ENCODE measurements at regions not wholly inside any gene's neighbourhood (a gene's known extent, or its start where the extent isn't known, plus 50 kb on each side); places are given as distances from the start of the nearest gene placed in this dataset.

DNA sequence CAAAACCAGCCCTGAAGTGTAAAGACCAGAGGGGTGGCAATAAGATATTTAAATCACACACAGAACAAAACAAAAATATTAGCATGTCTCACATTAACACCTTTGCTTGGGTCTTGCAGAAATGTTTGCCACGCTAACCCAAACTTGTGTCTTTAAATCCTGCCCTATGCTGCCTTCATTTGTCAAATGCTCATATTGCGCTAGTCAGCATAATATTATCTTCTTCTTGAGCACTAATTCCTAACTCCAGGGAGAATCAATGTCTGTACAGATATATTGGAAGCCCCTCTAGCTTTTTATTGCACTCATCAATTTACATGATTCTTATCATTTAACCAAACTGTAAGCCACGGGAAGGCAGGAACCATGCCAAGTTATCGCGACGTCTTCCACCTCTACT lies 614.8 kb upstream of the SOX9 start:
- no peak for DNase-seq (ENCODE audit: low spot score)
- Histone ChIP-seq H3F3A (replicated peaks; ENCODE audit: low read depth) (no peaks in the 10 kb centered on the region), H4K20me1 (replicated peaks; ENCODE audit: insufficient read depth) (no peaks in the 10 kb centered on the region), H3K4me1 (ENCODE audit: insufficient read depth) (no peaks in the 10 kb centered on the region), H3K9me2 (ENCODE audit: insufficient read depth) (no peaks in the 10 kb centered on the region), H3K4me2 (no peak overlapping the region), H3K36me3 (ENCODE audit: insufficient read depth) (no peaks in the 10 kb centered on the region), H3K4me3 (no peak overlapping the region), H3K27ac (ENCODE audit: low read depth) (no peak overlapping the region), H2AFZ (no peak overlapping the region), H3K79me2 (replicated peaks; ENCODE audit: insufficient read depth) (no peaks in the 10 kb centered on the region), H3K27me3 (ENCODE audit: insufficient read depth) (no peaks in the 10 kb centered on the region)
- no peaks in the 10 kb centered on the region for H3K36me3 Mint-ChIP-seq (ENCODE audit: low read depth)
- TF ChIP-seq, protein P1, sequence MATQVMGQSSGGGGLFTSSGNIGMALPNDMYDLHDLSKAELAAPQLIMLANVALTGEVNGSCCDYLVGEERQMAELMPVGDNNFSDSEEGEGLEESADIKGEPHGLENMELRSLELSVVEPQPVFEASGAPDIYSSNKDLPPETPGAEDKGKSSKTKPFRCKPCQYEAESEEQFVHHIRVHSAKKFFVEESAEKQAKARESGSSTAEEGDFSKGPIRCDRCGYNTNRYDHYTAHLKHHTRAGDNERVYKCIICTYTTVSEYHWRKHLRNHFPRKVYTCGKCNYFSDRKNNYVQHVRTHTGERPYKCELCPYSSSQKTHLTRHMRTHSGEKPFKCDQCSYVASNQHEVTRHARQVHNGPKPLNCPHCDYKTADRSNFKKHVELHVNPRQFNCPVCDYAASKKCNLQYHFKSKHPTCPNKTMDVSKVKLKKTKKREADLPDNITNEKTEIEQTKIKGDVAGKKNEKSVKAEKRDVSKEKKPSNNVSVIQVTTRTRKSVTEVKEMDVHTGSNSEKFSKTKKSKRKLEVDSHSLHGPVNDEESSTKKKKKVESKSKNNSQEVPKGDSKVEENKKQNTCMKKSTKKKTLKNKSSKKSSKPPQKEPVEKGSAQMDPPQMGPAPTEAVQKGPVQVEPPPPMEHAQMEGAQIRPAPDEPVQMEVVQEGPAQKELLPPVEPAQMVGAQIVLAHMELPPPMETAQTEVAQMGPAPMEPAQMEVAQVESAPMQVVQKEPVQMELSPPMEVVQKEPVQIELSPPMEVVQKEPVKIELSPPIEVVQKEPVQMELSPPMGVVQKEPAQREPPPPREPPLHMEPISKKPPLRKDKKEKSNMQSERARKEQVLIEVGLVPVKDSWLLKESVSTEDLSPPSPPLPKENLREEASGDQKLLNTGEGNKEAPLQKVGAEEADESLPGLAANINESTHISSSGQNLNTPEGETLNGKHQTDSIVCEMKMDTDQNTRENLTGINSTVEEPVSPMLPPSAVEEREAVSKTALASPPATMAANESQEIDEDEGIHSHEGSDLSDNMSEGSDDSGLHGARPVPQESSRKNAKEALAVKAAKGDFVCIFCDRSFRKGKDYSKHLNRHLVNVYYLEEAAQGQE (IDR thresholded peaks at IDR 0.05; ENCODE audit: unreplicated experiment) = no peak
- TF ChIP-seq, protein P2, sequence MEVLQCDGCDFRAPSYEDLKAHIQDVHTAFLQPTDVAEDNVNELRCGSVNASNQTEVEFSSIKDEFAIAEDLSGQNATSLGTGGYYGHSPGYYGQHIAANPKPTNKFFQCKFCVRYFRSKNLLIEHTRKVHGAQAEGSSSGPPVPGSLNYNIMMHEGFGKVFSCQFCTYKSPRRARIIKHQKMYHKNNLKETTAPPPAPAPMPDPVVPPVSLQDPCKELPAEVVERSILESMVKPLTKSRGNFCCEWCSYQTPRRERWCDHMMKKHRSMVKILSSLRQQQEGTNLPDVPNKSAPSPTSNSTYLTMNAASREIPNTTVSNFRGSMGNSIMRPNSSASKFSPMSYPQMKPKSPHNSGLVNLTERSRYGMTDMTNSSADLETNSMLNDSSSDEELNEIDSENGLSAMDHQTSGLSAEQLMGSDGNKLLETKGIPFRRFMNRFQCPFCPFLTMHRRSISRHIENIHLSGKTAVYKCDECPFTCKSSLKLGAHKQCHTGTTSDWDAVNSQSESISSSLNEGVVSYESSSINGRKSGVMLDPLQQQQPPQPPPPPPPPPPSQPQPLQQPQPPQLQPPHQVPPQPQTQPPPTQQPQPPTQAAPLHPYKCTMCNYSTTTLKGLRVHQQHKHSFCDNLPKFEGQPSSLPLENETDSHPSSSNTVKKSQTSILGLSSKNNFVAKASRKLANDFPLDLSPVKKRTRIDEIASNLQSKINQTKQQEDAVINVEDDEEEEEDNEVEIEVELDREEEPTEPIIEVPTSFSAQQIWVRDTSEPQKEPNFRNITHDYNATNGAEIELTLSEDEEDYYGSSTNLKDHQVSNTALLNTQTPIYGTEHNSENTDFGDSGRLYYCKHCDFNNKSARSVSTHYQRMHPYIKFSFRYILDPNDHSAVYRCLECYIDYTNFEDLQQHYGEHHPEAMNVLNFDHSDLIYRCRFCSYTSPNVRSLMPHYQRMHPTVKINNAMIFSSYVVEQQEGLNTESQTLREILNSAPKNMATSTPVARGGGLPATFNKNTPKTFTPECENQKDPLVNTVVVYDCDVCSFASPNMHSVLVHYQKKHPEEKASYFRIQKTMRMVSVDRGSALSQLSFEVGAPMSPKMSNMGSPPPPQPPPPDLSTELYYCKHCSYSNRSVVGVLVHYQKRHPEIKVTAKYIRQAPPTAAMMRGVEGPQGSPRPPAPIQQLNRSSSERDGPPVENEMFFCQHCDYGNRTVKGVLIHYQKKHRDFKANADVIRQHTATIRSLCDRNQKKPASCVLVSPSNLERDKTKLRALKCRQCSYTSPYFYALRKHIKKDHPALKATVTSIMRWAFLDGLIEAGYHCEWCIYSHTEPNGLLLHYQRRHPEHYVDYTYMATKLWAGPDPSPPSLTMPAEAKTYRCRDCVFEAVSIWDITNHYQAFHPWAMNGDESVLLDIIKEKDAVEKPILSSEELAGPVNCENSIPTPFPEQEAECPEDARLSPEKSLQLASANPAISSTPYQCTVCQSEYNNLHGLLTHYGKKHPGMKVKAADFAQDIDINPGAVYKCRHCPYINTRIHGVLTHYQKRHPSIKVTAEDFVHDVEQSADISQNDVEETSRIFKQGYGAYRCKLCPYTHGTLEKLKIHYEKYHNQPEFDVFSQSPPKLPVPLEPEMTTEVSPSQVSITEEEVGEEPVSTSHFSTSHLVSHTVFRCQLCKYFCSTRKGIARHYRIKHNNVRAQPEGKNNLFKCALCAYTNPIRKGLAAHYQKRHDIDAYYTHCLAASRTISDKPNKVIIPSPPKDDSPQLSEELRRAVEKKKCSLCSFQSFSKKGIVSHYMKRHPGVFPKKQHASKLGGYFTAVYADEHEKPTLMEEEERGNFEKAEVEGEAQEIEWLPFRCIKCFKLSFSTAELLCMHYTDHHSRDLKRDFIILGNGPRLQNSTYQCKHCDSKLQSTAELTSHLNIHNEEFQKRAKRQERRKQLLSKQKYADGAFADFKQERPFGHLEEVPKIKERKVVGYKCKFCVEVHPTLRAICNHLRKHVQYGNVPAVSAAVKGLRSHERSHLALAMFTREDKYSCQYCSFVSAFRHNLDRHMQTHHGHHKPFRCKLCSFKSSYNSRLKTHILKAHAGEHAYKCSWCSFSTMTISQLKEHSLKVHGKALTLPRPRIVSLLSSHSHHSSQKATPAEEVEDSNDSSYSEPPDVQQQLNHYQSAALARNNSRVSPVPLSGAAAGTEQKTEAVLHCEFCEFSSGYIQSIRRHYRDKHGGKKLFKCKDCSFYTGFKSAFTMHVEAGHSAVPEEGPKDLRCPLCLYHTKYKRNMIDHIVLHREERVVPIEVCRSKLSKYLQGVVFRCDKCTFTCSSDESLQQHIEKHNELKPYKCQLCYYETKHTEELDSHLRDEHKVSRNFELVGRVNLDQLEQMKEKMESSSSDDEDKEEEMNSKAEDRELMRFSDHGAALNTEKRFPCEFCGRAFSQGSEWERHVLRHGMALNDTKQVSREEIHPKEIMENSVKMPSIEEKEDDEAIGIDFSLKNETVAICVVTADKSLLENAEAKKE (CRISPR knock-in tag; IDR thresholded peaks at IDR 0.05) = no peak
- TF ChIP-seq ZNF114 (CRISPR knock-in tag; IDR thresholded peaks at IDR 0.05) (no peak), STAT1 (IDR thresholded peaks at IDR 0.05; ENCODE audit: unreplicated experiment) (no peak), EZH2 (IDR thresholded peaks at IDR 0.05; ENCODE audit: low read depth, unreplicated experiment) (no peak)
- H3K9me3 Mint-ChIP-seq = no peaks in the 10 kb centered on the region
- peaks cover 5% of the 10 kb centered on the region; the same call in 2 of the 3 replicates for H3K4me1 Mint-ChIP-seq
- H3K27ac Mint-ChIP-seq = no peak overlapping the region
- H3K27me3 Mint-ChIP-seq (ENCODE audit: insufficient read depth, low read depth, poor library complexity) = peaks cover 3% of the 10 kb centered on the region
- ATAC-seq = no peak
- H3K4me3 Mint-ChIP-seq = no peak overlapping the region

Data from GM23338 (cell line).